ENCODE measurements at regions not wholly inside any gene's neighbourhood (a gene's known extent, or its start where the extent isn't known, plus 50 kb on each side); places are given as distances from the start of the nearest gene placed in this dataset.

- 46 to 73% (median 47%) methylated on average over 3 of the region's 3 CpGs for WGBS, 3 donors
- DNase-seq = no peak
- Histone ChIP-seq H3K4me1 (ENCODE audit: control insufficient read depth in 3 of 3, insufficient read depth in 2 of 3, low read depth in 1 of 3, low read length in 2 of 3) (no peaks in the 10 kb centered on the region), H3K9me3 (ENCODE audit: control insufficient read depth in 2 of 2, insufficient read depth in 1 of 2, low read depth in 1 of 2, low read length in 1 of 2) (peaks cover 0 to 6% of the 10 kb centered on the region in 2 donors), H3K36me3 (ENCODE audit: control insufficient read depth in 3 of 3, insufficient read depth in 2 of 3, low read depth in 1 of 3, low read length in 3 of 3) (no peaks in the 10 kb centered on the region), H3K27ac (ENCODE audit: low read depth in 1 of 3, low read length in 2 of 3) (no peak overlapping the region), H3K27me3 (ENCODE audit: control insufficient read depth in 3 of 3, insufficient read depth in 3 of 3, low read length in 3 of 3) (no peaks in the 10 kb centered on the region), H3K4me3 (ENCODE audit: low read depth in 1 of 3, low read length in 3 of 3) (no peak overlapping the region)
- no peak for FAIRE-seq
Observed at GRCh38 chr9:13648676-13649075, 369.2 kb upstream of the MPDZ start.

GRCh38 chr9:13648068-13648467 lies 368.6 kb upstream of the MPDZ start:
- Histone ChIP-seq H3K9me3 (ENCODE audit: control insufficient read depth in 2 of 2, insufficient read depth in 1 of 2, low read depth in 1 of 2, low read length in 1 of 2) (peaks cover 0 to 6% of the 10 kb centered on the region in 2 donors), H3K27ac (ENCODE audit: low read depth in 1 of 3, low read length in 2 of 3) (no peak overlapping the region), H3K27me3 (ENCODE audit: control insufficient read depth in 3 of 3, insufficient read depth in 3 of 3, low read length in 3 of 3) (no peaks in the 10 kb centered on the region), H3K4me3 (ENCODE audit: low read depth in 1 of 3, low read length in 3 of 3) (no peak overlapping the region), H3K36me3 (ENCODE audit: control insufficient read depth in 3 of 3, insufficient read depth in 2 of 3, low read depth in 1 of 3, low read length in 3 of 3) (no peaks in the 10 kb centered on the region), H3K4me1 (ENCODE audit: control insufficient read depth in 3 of 3, insufficient read depth in 2 of 3, low read depth in 1 of 3, low read length in 2 of 3) (no peaks in the 10 kb centered on the region)
- FAIRE-seq = no peak
- DNase-seq = no peak

- Histone ChIP-seq H3K36me3 (ENCODE audit: control insufficient read depth in 3 of 3, insufficient read depth in 2 of 3, low read depth in 1 of 3, low read length in 3 of 3) (no peaks in the 10 kb centered on the region), H3K4me1 (ENCODE audit: control insufficient read depth in 3 of 3, insufficient read depth in 2 of 3, low read depth in 1 of 3, low read length in 2 of 3) (no peaks in the 10 kb centered on the region), H3K4me3 (ENCODE audit: low read depth in 1 of 3, low read length in 3 of 3) (no peak overlapping the region), H3K27me3 (ENCODE audit: control insufficient read depth in 3 of 3, insufficient read depth in 3 of 3, low read length in 3 of 3) (no peaks in the 10 kb centered on the region), H3K27ac (ENCODE audit: low read depth in 1 of 3, low read length in 2 of 3) (no peak overlapping the region), H3K9me3 (ENCODE audit: control insufficient read depth in 2 of 2, insufficient read depth in 1 of 2, low read depth in 1 of 2, low read length in 1 of 2) (peaks cover 0 to 6% of the 10 kb centered on the region in 2 donors)
- WGBS, 3 donors = 79 to 95% (median 88%) methylated on average over 1 of the region's 1 CpG
- DNase-seq (no peak), FAIRE-seq (no peak)
Observed at GRCh38 chr9:13646500-13647021, 367.1 kb upstream of the MPDZ start.

GRCh38 chr9:13645557-13645956 lies 366.1 kb upstream of the MPDZ start:
- DNase-seq (no peak), FAIRE-seq (no peak)
- no peaks in the 10 kb centered on the region for H3K27me3 ChIP-seq (ENCODE audit: control insufficient read depth in 3 of 3, insufficient read depth in 3 of 3, low read length in 3 of 3)
- peaks cover 0 to 6% of the 10 kb centered on the region in 2 donors for H3K9me3 ChIP-seq (ENCODE audit: control insufficient read depth in 2 of 2, insufficient read depth in 1 of 2, low read depth in 1 of 2, low read length in 1 of 2)
- WGBS, 3 donors = 80 to 88% (median 85%) methylated on average over 1 of the region's 1 CpG
- no peak overlapping the region for H3K4me3 ChIP-seq (ENCODE audit: low read depth in 1 of 3, low read length in 3 of 3)
- no peak overlapping the region for H3K27ac ChIP-seq (ENCODE audit: low read depth in 1 of 3, low read length in 2 of 3)
- H3K4me1 ChIP-seq (ENCODE audit: control insufficient read depth in 3 of 3, insufficient read depth in 2 of 3, low read depth in 1 of 3, low read length in 2 of 3) = no peaks in the 10 kb centered on the region
- no peaks in the 10 kb centered on the region for H3K36me3 ChIP-seq (ENCODE audit: control insufficient read depth in 3 of 3, insufficient read depth in 2 of 3, low read depth in 1 of 3, low read length in 3 of 3)

- no peak for FAIRE-seq
- Histone ChIP-seq H3K4me3 (ENCODE audit: low read depth in 1 of 3, low read length in 3 of 3) (no peak overlapping the region), H3K36me3 (ENCODE audit: control insufficient read depth in 3 of 3, insufficient read depth in 2 of 3, low read depth in 1 of 3, low read length in 3 of 3) (no peaks in the 10 kb centered on the region), H3K27me3 (ENCODE audit: control insufficient read depth in 3 of 3, insufficient read depth in 3 of 3, low read length in 3 of 3) (no peaks in the 10 kb centered on the region), H3K27ac (ENCODE audit: low read depth in 1 of 3, low read length in 2 of 3) (no peak overlapping the region), H3K4me1 (ENCODE audit: control insufficient read depth in 3 of 3, insufficient read depth in 2 of 3, low read depth in 1 of 3, low read length in 2 of 3) (no peaks in the 10 kb centered on the region), H3K9me3 (ENCODE audit: control insufficient read depth in 2 of 2, insufficient read depth in 1 of 2, low read depth in 1 of 2, low read length in 1 of 2) (peaks cover 0 to 6% of the 10 kb centered on the region in 2 donors)
- DNase-seq = no peak
- WGBS, 3 donors = 63 to 66% (median 65%) methylated on average over 1 of the region's 1 CpG
Observed at GRCh38 chr9:13644675-13645074, 365.2 kb upstream of the MPDZ start.

GRCh38 chr9:13642646-13643045 lies 363.2 kb upstream of the MPDZ start:
- WGBS, 3 donors = 85 to 94% (median 90%) methylated on average over 2 of the region's 2 CpGs
- H3K27ac ChIP-seq (ENCODE audit: low read depth in 1 of 3, low read length in 2 of 3) = no peak overlapping the region
- H3K4me3 ChIP-seq (ENCODE audit: low read depth in 1 of 3, low read length in 3 of 3) = no peak overlapping the region
- FAIRE-seq (no peak), DNase-seq (no peak)
- H3K9me3 ChIP-seq (ENCODE audit: control insufficient read depth in 2 of 2, insufficient read depth in 1 of 2, low read depth in 1 of 2, low read length in 1 of 2) = no peaks in the 10 kb centered on the region
- no peaks in the 10 kb centered on the region for H3K27me3 ChIP-seq (ENCODE audit: control insufficient read depth in 3 of 3, insufficient read depth in 3 of 3, low read length in 3 of 3)
- H3K4me1 ChIP-seq (ENCODE audit: control insufficient read depth in 3 of 3, insufficient read depth in 2 of 3, low read depth in 1 of 3, low read length in 2 of 3) = no peaks in the 10 kb centered on the region
- no peaks in the 10 kb centered on the region for H3K36me3 ChIP-seq (ENCODE audit: control insufficient read depth in 3 of 3, insufficient read depth in 2 of 3, low read depth in 1 of 3, low read length in 3 of 3)

DNA sequence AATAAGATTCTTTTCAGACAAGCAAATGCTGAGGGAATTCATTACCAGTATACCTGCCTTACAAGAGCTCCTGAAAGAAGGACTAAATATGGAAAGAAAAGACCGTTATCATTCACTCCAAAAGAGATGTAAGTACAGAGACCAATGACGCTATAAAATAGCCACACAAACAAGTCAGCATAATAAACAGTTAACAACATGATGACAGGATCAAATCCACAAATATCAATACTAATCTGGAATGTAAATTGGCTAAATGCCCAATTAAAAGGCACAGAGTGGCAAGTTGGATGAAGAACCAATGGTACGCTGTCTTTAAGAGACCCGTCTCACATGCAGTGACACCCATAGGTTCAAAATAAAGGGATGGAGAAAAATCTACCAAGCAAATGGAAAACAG lies 349.6 kb upstream of the MPDZ start:
- Histone ChIP-seq H3K36me3 (ENCODE audit: control insufficient read depth in 3 of 3, insufficient read depth in 2 of 3, low read depth in 1 of 3, low read length in 3 of 3) (no peaks in the 10 kb centered on the region), H3K27me3 (ENCODE audit: control insufficient read depth in 3 of 3, insufficient read depth in 3 of 3, low read length in 3 of 3) (no peaks in the 10 kb centered on the region), H3K9me3 (ENCODE audit: control insufficient read depth in 2 of 2, insufficient read depth in 1 of 2, low read depth in 1 of 2, low read length in 1 of 2) (no peaks in the 10 kb centered on the region), H3K4me1 (ENCODE audit: control insufficient read depth in 3 of 3, insufficient read depth in 2 of 3, low read depth in 1 of 3, low read length in 2 of 3) (no peaks in the 10 kb centered on the region), H3K4me3 (ENCODE audit: low read depth in 1 of 3, low read length in 3 of 3) (no peak overlapping the region), H3K27ac (ENCODE audit: low read depth in 1 of 3, low read length in 2 of 3) (no peak overlapping the region)
- WGBS, 3 donors = 83 to 92% (median 91%) methylated on average over 4 of the region's 4 CpGs
- DNase-seq = no peak
- FAIRE-seq = no peak

- H3K27ac ChIP-seq (ENCODE audit: low read depth in 1 of 3, low read length in 2 of 3) = no peak overlapping the region
- no peaks in the 10 kb centered on the region for H3K4me1 ChIP-seq (ENCODE audit: control insufficient read depth in 3 of 3, insufficient read depth in 2 of 3, low read depth in 1 of 3, low read length in 2 of 3)
- WGBS, 3 donors = 57 to 90% (median 72%) methylated on average over 1 of the region's 1 CpG
- no peak for DNase-seq
- H3K9me3 ChIP-seq (ENCODE audit: control insufficient read depth in 2 of 2, insufficient read depth in 1 of 2, low read depth in 1 of 2, low read length in 1 of 2) = no peaks in the 10 kb centered on the region
- no peak overlapping the region for H3K4me3 ChIP-seq (ENCODE audit: low read depth in 1 of 3, low read length in 3 of 3)
- no peaks in the 10 kb centered on the region for H3K27me3 ChIP-seq (ENCODE audit: control insufficient read depth in 3 of 3, insufficient read depth in 3 of 3, low read length in 3 of 3)
- no peak for FAIRE-seq
- no peaks in the 10 kb centered on the region for H3K36me3 ChIP-seq (ENCODE audit: control insufficient read depth in 3 of 3, insufficient read depth in 2 of 3, low read depth in 1 of 3, low read length in 3 of 3)
Observed at GRCh38 chr9:13628526-13628925, 349.0 kb upstream of the MPDZ start.

DNA sequence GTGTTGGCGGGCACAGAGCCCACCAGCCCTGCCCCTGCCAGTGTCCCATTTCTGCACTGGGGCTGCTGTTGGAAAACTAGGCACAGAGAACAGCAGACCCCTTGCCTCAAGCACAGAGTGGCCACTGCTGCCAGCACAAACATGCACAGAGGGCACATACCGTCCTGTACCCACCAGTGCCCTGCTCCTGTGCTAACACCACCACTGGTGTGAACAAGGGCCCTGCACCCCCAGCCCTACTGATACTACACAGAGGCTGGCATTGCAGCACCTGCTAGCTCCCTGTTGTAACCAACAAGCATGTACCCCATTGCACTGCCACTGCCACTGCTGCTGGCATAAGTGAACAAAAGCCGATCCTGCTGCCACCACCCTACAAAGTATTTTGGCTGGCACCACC lies 348.0 kb upstream of the MPDZ start:
- H3K27me3 ChIP-seq (ENCODE audit: control insufficient read depth in 3 of 3, insufficient read depth in 3 of 3, low read length in 3 of 3) = no peaks in the 10 kb centered on the region
- no peak overlapping the region for H3K27ac ChIP-seq (ENCODE audit: low read depth in 1 of 3, low read length in 2 of 3)
- H3K36me3 ChIP-seq (ENCODE audit: control insufficient read depth in 3 of 3, insufficient read depth in 2 of 3, low read depth in 1 of 3, low read length in 3 of 3) = no peaks in the 10 kb centered on the region
- FAIRE-seq (no peak), DNase-seq (no peak)
- no peaks in the 10 kb centered on the region for H3K9me3 ChIP-seq (ENCODE audit: control insufficient read depth in 2 of 2, insufficient read depth in 1 of 2, low read depth in 1 of 2, low read length in 1 of 2)
- WGBS, 3 donors = 91 to 100% (median 97%) methylated on average over 3 of the region's 3 CpGs
- H3K4me1 ChIP-seq (ENCODE audit: control insufficient read depth in 3 of 3, insufficient read depth in 2 of 3, low read depth in 1 of 3, low read length in 2 of 3) = no peaks in the 10 kb centered on the region
- H3K4me3 ChIP-seq (ENCODE audit: low read depth in 1 of 3, low read length in 3 of 3) = no peak overlapping the region
